ENCODE measurements at regions not wholly inside any gene's neighbourhood (a gene's known extent, or its start where the extent isn't known, plus 50 kb on each side); places are given as distances from the start of the nearest gene placed in this dataset.

GRCh38 chr2:41958775-41959174 is 89.0 kb upstream of the PKDCC start:
- no peak overlapping the region for H3K4me3 ChIP-seq (ENCODE audit: insufficient read length, low read depth)
- TF ChIP-seq YY1 (IDR thresholded peaks at IDR 0.05; ENCODE audit: insufficient read depth, insufficient read length) = no peak
- no peak for TF ChIP-seq ZNF274 (IDR thresholded peaks at IDR 0.05; ENCODE audit: low read depth, low read length)
- no peak for TF ChIP-seq SUZ12 (IDR thresholded peaks at IDR 0.05; ENCODE audit: extremely low read depth, insufficient read depth, insufficient read length)
- H3K9ac ChIP-seq (ENCODE audit: insufficient read length, low read depth) = no peak overlapping the region
- no peaks in the 10 kb centered on the region for H3K36me3 ChIP-seq (ENCODE audit: insufficient read depth, insufficient read length, low read length)
- no peak for DNase-seq (ENCODE audit: low read depth, low spot score)
- H3K27me3 ChIP-seq (ENCODE audit: insufficient read depth, insufficient read length) = no peaks in the 10 kb centered on the region
- H3K9me3 ChIP-seq (ENCODE audit: insufficient read depth, low read length) = no peaks in the 10 kb centered on the region
- H3K4me1 ChIP-seq (ENCODE audit: insufficient read depth, insufficient read length) = peaks cover 2% of the 10 kb centered on the region

GRCh38 chr2:41959760-41960159 is 88.1 kb upstream of the PKDCC start:
- H3K9ac ChIP-seq (ENCODE audit: insufficient read length, low read depth) = no peak overlapping the region
- TF ChIP-seq ZNF274 (IDR thresholded peaks at IDR 0.05; ENCODE audit: low read depth, low read length) (no peak), SUZ12 (IDR thresholded peaks at IDR 0.05; ENCODE audit: extremely low read depth, insufficient read depth, insufficient read length) (no peak), YY1 (IDR thresholded peaks at IDR 0.05; ENCODE audit: insufficient read depth, insufficient read length) (no peak)
- H3K4me1 ChIP-seq (ENCODE audit: insufficient read depth, insufficient read length) = peaks cover 7% of the 10 kb centered on the region

DNA sequence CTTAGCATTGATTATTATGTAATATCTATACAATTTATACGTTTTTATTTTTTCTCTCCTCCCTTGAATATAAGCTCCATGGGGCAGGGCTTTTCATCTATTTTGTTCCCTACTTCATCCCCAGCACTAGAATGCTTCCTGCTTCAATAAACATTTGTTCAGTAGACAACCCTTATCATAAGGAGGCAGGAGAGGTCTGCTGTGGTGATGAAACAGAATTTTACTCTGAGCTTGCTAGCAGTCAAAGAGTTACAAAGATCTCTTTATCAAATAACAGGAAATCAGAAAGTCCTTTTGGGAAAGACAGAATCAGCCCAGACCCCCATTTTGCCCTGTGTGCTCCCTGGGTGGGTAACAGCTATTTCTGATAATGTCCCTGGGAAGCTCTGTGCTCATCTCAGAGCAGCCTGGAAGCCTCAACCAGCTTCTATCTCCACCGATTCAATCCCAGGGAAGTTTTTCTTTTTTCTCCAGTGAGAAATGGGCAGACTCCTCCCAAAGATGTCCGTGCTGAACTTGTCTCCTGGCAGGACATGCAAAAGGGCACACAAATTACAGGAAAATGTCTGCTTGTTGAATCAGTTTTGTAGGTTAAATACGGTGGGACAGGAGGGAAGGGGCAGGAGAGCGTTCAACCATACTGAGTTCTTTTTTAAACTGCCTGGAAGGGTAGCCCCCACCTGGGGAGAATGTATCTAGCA is 84.7 kb upstream of the PKDCC start:
- Histone ChIP-seq H3K36me3 (ENCODE audit: insufficient read depth, insufficient read length, low read length) (no peaks in the 10 kb centered on the region), H3K9me3 (ENCODE audit: insufficient read depth, low read length) (no peaks in the 10 kb centered on the region), H3K27me3 (ENCODE audit: insufficient read depth, insufficient read length) (no peaks in the 10 kb centered on the region), H3K4me1 (ENCODE audit: insufficient read depth, insufficient read length) (peaks cover 12% of the 10 kb centered on the region), H3K4me3 (ENCODE audit: insufficient read length, low read depth) (no peak overlapping the region), H3K9ac (ENCODE audit: insufficient read length, low read depth) (no peak overlapping the region)
- DNase-seq (ENCODE audit: low read depth, low spot score) = no peak
- TF ChIP-seq YY1 (IDR thresholded peaks at IDR 0.05; ENCODE audit: insufficient read depth, insufficient read length) = no peak
- TF ChIP-seq ZNF274 (IDR thresholded peaks at IDR 0.05; ENCODE audit: low read depth, low read length) = no peak
- TF ChIP-seq SUZ12 (IDR thresholded peaks at IDR 0.05; ENCODE audit: extremely low read depth, insufficient read depth, insufficient read length) = no peak

More at GRCh38 chr2:41959760-41960159, 88.1 kb upstream of the PKDCC start:
- no peak for DNase-seq (ENCODE audit: low read depth, low spot score)
- Histone ChIP-seq H3K4me3 (ENCODE audit: insufficient read length, low read depth) (no peak overlapping the region), H3K36me3 (ENCODE audit: insufficient read depth, insufficient read length, low read length) (no peaks in the 10 kb centered on the region), H3K9me3 (ENCODE audit: insufficient read depth, low read length) (no peaks in the 10 kb centered on the region), H3K27me3 (ENCODE audit: insufficient read depth, insufficient read length) (no peaks in the 10 kb centered on the region)

DNA sequence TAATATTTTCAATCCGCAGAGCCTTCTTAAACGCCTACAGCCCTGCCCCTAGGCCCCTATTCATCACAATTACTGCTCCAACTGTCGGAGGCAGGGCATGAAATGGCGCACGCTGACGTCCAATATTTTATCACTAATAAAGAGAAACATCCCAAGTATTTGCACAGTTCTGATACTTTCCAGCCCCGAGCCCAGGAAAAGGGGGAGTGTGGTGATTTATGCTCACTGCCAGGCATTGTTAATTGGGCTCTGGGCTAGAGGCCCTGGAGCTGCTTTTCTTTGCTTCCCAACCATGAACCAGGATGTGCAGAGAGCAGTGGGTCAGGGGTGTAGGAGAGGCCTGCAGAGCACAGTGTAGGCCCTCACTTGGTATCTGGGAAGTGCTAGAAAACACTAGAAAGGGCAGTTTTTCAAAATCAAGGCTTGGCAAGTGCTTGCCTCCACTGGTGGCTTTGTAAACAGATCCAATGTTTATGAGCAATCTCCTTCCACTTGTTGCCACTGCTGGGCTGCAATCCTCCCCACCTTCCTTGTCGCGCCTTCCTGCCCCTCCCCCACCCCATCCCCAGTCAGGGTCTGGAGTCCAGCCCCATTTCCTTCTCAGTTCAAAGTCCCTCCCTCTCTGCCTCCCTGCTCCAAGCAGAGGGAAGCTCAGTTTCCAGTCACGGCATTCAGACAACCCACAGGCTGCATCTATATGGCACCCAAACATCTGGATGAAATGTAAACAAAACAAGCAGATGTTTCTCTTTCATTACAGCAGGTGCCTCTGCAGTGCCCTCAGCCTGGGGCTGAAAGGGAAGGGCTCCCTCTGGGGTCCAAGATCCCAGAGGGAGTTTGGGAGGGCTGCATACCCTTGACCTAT is 83.9 kb upstream of the PKDCC start:
- no peak for TF ChIP-seq ZNF274 (IDR thresholded peaks at IDR 0.05; ENCODE audit: low read depth, low read length)
- no peak for TF ChIP-seq YY1 (IDR thresholded peaks at IDR 0.05; ENCODE audit: insufficient read depth, insufficient read length)
- no peak for TF ChIP-seq SUZ12 (IDR thresholded peaks at IDR 0.05; ENCODE audit: extremely low read depth, insufficient read depth, insufficient read length)
- no peaks in the 10 kb centered on the region for H3K27me3 ChIP-seq (ENCODE audit: insufficient read depth, insufficient read length)
- H3K36me3 ChIP-seq (ENCODE audit: insufficient read depth, insufficient read length, low read length) = no peaks in the 10 kb centered on the region
- H3K9ac ChIP-seq (ENCODE audit: insufficient read length, low read depth) = no peak overlapping the region
- no peak for DNase-seq (ENCODE audit: low read depth, low spot score)
- peaks cover 12% of the 10 kb centered on the region for H3K4me1 ChIP-seq (ENCODE audit: insufficient read depth, insufficient read length)
- no peaks in the 10 kb centered on the region for H3K9me3 ChIP-seq (ENCODE audit: insufficient read depth, low read length)
- H3K4me3 ChIP-seq (ENCODE audit: insufficient read length, low read depth) = no peak overlapping the region

DNA sequence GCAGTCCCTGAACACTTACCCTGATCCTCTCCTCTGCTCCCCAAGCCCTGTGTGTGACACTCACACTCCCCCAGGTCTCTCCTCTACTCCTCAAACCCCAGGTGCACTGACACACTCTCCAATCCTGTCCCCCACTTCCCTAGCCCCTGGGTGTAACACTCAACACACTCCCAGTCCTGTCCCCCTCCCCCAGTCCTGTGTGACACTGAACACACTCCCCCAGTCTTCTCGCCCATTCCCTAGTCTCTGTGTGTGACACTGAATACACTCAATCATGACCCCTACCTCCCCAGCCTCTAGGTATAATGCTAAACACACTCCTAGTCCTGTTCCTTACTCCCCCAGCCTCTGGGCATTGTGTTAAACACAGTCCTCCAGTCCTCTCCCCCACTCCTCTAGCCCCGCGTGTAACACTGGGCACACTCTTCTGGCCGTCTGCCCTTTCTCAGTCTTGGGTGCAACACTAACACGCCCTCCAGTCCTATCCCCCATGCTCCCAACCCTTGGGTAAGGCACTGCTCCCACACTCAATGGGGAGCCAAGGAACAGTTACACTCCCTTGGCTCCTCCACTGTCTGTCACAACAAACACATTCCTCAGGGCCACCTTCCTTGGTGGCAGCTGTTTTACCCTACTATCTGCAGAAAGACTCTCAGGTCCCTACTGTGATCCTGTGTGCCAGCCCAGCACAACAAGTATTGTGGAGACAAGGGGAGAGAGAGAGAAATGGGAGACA is 82.5 kb upstream of the PKDCC start:
- no peak for DNase-seq (ENCODE audit: low read depth, low spot score)
- Histone ChIP-seq H3K4me1 (ENCODE audit: insufficient read depth, insufficient read length) (peaks cover 12% of the 10 kb centered on the region), H3K9me3 (ENCODE audit: insufficient read depth, low read length) (no peaks in the 10 kb centered on the region), H3K4me3 (ENCODE audit: insufficient read length, low read depth) (no peak overlapping the region), H3K27me3 (ENCODE audit: insufficient read depth, insufficient read length) (no peaks in the 10 kb centered on the region), H3K9ac (ENCODE audit: insufficient read length, low read depth) (no peak overlapping the region), H3K36me3 (ENCODE audit: insufficient read depth, insufficient read length, low read length) (no peaks in the 10 kb centered on the region)
- TF ChIP-seq ZNF274 (IDR thresholded peaks at IDR 0.05; ENCODE audit: low read depth, low read length) (no peak), YY1 (IDR thresholded peaks at IDR 0.05; ENCODE audit: insufficient read depth, insufficient read length) (no peak), SUZ12 (IDR thresholded peaks at IDR 0.05; ENCODE audit: extremely low read depth, insufficient read depth, insufficient read length) (no peak)

- H3K4me1 ChIP-seq (ENCODE audit: insufficient read depth, insufficient read length) = peaks cover 12% of the 10 kb centered on the region
- TF ChIP-seq YY1 (IDR thresholded peaks at IDR 0.05; ENCODE audit: insufficient read depth, insufficient read length) = no peak
- no peak for TF ChIP-seq ZNF274 (IDR thresholded peaks at IDR 0.05; ENCODE audit: low read depth, low read length)
- no peak for TF ChIP-seq SUZ12 (IDR thresholded peaks at IDR 0.05; ENCODE audit: extremely low read depth, insufficient read depth, insufficient read length)
- H3K4me3 ChIP-seq (ENCODE audit: insufficient read length, low read depth) = no peak overlapping the region
- H3K9ac ChIP-seq (ENCODE audit: insufficient read length, low read depth) = no peak overlapping the region
- H3K9me3 ChIP-seq (ENCODE audit: insufficient read depth, low read length) = no peaks in the 10 kb centered on the region
- DNase-seq (ENCODE audit: low read depth, low spot score) = no peak
- H3K36me3 ChIP-seq (ENCODE audit: insufficient read depth, insufficient read length, low read length) = no peaks in the 10 kb centered on the region
- no peaks in the 10 kb centered on the region for H3K27me3 ChIP-seq (ENCODE audit: insufficient read depth, insufficient read length)
Measured at GRCh38 chr2:41965909-41966295, 81.9 kb upstream of the PKDCC start.

All from NT2/D1 (cell line).